Caco-2 (cell line): ENCODE measurements at regions not wholly inside any gene's neighbourhood (a gene's known extent, or its start where the extent isn't known, plus 50 kb on each side); places are given as distances from the start of the nearest gene placed in this dataset.

Experiments used
- BruUV-seq: library from RNA; stranded (reverse); fragments of 400-500 nt; replicated peaks from 2 replicates; lab custom pipeline; 2021; lab: Mats Ljungman, UMichigan
- CTCF ChIA-PET: fragments of 300-600 bp; sonication (Branson Sonifier 250); formaldehyde crosslinking; loops from one replicate; lab custom pipeline; 2022; ENCODE audit warnings: antibody characterized with exemption; lab: Charles Lee
- POLR2A ChIA-PET: fragments of 300-600 bp; sonication (Branson Sonifier 250); formaldehyde crosslinking; loops from one replicate; lab custom pipeline; 2022; ENCODE audit warnings: antibody characterized with exemption; lab: Charles Lee
- DNase-seq, 2 experiments: peaks; one replicate each; pipeline versions ENCODE4 v3.0.0 to v3.0.0-alpha.2; 2020 to 2022
- H3K27me3 ChIP-seq: replicated peaks from 2 replicates; pipeline ENCODE4 v1.6.0; 2011; ENCODE audit warnings: low read length; ENCODE audit not compliant: control insufficient read depth, insufficient read depth
- H3K36me3 ChIP-seq: 2 replicates; pipeline ENCODE4 v1.5.1; 2011; ENCODE audit warnings: low read length; ENCODE audit not compliant: control insufficient read depth, insufficient read depth
- H3K4me1 ChIP-seq: fragments of 250-450 bp; sonication (Bioruptor Pico); 2 replicates; pipeline ENCODE4 v1.5.1; 2020; ENCODE audit warnings: mild to moderate bottlenecking
- H3K4me3 ChIP-seq: 2 replicates; pipeline ENCODE4 v1.5.1; 2011; ENCODE audit warnings: low read depth, mild to moderate bottlenecking, control low read depth, low read length
- H3K9me3 ChIP-seq: fragments of 250-450 bp; sonication (Bioruptor Pico); 2 replicates; pipeline ENCODE4 v1.5.1; 2020; ENCODE audit warnings: mild to moderate bottlenecking, moderate library complexity
- H3K27ac Mint-ChIP-seq: one replicate; pipeline ENCODE4 v1.8.0; 2022; ENCODE audit warnings: mixed read lengths; ENCODE audit not compliant: unreplicated experiment
- H3K27me3 Mint-ChIP-seq: one replicate; pipeline ENCODE4 v1.8.0; 2022; ENCODE audit warnings: mixed read lengths; ENCODE audit not compliant: insufficient read depth, unreplicated experiment
- H3K36me3 Mint-ChIP-seq: one replicate; pipeline ENCODE4 v1.8.0; 2022; ENCODE audit warnings: mild to moderate bottlenecking, mixed read lengths; ENCODE audit not compliant: insufficient read depth, unreplicated experiment
- H3K4me1 Mint-ChIP-seq: one replicate; pipeline ENCODE4 v1.8.0; 2022; ENCODE audit warnings: low read depth, mixed read lengths; ENCODE audit not compliant: unreplicated experiment
- H3K4me3 Mint-ChIP-seq: one replicate; pipeline ENCODE4 v1.8.0; 2022; ENCODE audit warnings: mild to moderate bottlenecking, moderate library complexity, mixed read lengths; ENCODE audit not compliant: unreplicated experiment
- H3K9me3 Mint-ChIP-seq: one replicate; pipeline ENCODE4 v1.8.0; 2022; ENCODE audit warnings: mixed read lengths; ENCODE audit not compliant: unreplicated experiment
- intact Hi-C: fragments of 100-400 bp; cut with micrococcal nuclease; formaldehyde crosslinking; loops from one replicate; pipeline ENCODE4 v1.10.0; 2022; ENCODE audit not compliant: unreplicated experiment
- TF ChIP-seq, protein P1 (sequence below), 2 experiments: fragments of 200-600 bp in 1 of 2; IDR thresholded peaks; 1 replicate in 1 of 2; 2 replicates in 1 of 2; pipeline versions ENCODE4 v1.5.1 to v1.8.0; 2011 to 2022; ENCODE audit warnings: antibody characterized with exemption in 1 of 2, control low read depth in 1 of 2, inconsistent platforms in 1 of 2, low read depth in 1 of 2, low read length in 1 of 2, mild to moderate bottlenecking in 1 of 2, moderate library complexity in 1 of 2; ENCODE audit not compliant: insufficient read depth in 1 of 2, severe bottlenecking in 1 of 2, unreplicated experiment in 1 of 2

DNA sequence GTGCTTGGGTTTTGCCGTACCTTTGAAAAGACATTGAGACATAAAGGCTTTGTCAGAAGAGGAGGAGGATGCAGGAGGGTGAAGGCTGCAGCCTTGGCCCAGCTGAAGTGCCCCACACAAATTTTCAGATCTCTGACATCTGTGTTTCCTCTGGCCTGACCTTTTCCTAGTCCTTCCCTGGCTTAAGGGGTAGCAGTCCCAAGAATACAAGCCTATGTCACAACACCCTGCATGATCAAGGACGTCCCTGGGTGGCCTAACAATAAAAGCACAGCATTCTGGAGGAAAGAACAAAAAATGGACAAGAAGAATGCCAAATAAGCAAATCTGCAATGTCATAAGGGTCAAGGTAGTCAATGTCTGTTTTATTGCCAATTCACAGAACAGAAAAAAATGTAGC is 80.8 kb upstream of the FAM9C start:
- POLR2A ChIA-PET, result no interaction called here
- no peaks in the 10 kb centered on the region for H3K4me1 Mint-ChIP-seq
- intact Hi-C loops, result no loop called here

DNA sequence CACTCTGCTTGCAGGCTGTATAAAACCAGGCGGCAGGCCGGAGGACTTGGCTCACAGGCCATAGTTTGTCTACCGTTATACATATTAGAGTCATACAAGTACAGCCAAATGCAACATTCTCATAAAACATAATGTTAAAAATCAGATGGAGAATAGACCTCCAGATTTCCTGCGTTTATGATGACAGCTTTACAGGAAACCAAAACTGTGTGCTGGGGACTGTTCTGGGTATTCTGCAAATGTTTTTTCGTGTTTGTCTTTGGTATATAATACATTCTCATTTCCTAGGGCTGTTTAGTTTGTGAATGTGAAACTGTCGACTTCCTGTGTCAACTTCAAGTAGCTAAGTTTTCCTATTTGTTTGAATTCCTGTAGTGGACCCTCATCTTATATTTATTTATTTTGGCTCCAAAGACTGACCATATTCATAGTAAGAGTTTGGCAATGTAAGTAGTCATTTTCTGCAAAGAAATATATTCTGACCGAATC is 79.5 kb upstream of the FAM9C start:
- intact Hi-C loops, result loop anchor here (5.0 kb wide), 1 partner anchor 363 kb away; no protein-coding TSS in a partner anchor
- BruUV-seq, result no TSS peak
- no peaks in the 10 kb centered on the region for H3K4me1 Mint-ChIP-seq
- no peaks in the 10 kb centered on the region for H3K9me3 ChIP-seq
- TF ChIP-seq, protein P1, sequence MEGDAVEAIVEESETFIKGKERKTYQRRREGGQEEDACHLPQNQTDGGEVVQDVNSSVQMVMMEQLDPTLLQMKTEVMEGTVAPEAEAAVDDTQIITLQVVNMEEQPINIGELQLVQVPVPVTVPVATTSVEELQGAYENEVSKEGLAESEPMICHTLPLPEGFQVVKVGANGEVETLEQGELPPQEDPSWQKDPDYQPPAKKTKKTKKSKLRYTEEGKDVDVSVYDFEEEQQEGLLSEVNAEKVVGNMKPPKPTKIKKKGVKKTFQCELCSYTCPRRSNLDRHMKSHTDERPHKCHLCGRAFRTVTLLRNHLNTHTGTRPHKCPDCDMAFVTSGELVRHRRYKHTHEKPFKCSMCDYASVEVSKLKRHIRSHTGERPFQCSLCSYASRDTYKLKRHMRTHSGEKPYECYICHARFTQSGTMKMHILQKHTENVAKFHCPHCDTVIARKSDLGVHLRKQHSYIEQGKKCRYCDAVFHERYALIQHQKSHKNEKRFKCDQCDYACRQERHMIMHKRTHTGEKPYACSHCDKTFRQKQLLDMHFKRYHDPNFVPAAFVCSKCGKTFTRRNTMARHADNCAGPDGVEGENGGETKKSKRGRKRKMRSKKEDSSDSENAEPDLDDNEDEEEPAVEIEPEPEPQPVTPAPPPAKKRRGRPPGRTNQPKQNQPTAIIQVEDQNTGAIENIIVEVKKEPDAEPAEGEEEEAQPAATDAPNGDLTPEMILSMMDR (IDR thresholded peaks at IDR 0.05; ENCODE audit: insufficient read depth in 1 of 2, low read depth in 1 of 2, low read length in 1 of 2, severe bottlenecking in 1 of 2, unreplicated experiment in 1 of 2), result no peak
- H3K27ac Mint-ChIP-seq, result no peak overlapping the region
- no peak for DNase-seq
- no peak overlapping the region for H3K4me3 ChIP-seq
- POLR2A ChIA-PET, result no interaction called here
- no peaks in the 10 kb centered on the region for H3K36me3 ChIP-seq
- no peaks in the 10 kb centered on the region for H3K27me3 ChIP-seq
- CTCF ChIA-PET, result no interaction called here
- no peaks in the 10 kb centered on the region for H3K36me3 Mint-ChIP-seq
- H3K4me3 Mint-ChIP-seq, result no peak overlapping the region
- no peaks in the 10 kb centered on the region for H3K27me3 Mint-ChIP-seq
- H3K9me3 Mint-ChIP-seq, result no peaks in the 10 kb centered on the region
- H3K4me1 ChIP-seq, result no peaks in the 10 kb centered on the region

More for the DNA sequence above, 80.8 kb upstream of the FAM9C start:
- Histone ChIP-seq H3K4me1 (no peaks in the 10 kb centered on the region), H3K9me3 (no peaks in the 10 kb centered on the region), H3K27me3 (no peaks in the 10 kb centered on the region), H3K4me3 (no peak overlapping the region), H3K36me3 (no peaks in the 10 kb centered on the region)
- DNase-seq, result no peak
- Mint-ChIP-seq H3K4me3 (no peak overlapping the region), H3K27ac (no peak overlapping the region), H3K36me3 (no peaks in the 10 kb centered on the region), H3K27me3 (no peaks in the 10 kb centered on the region), H3K9me3 (no peaks in the 10 kb centered on the region)
- TF ChIP-seq, protein P1 (IDR thresholded peaks at IDR 0.05; ENCODE audit: insufficient read depth in 1 of 2, low read depth in 1 of 2, low read length in 1 of 2, severe bottlenecking in 1 of 2, unreplicated experiment in 1 of 2), result no peak
- CTCF ChIA-PET, result no interaction called here
- BruUV-seq, result no TSS peak

DNA sequence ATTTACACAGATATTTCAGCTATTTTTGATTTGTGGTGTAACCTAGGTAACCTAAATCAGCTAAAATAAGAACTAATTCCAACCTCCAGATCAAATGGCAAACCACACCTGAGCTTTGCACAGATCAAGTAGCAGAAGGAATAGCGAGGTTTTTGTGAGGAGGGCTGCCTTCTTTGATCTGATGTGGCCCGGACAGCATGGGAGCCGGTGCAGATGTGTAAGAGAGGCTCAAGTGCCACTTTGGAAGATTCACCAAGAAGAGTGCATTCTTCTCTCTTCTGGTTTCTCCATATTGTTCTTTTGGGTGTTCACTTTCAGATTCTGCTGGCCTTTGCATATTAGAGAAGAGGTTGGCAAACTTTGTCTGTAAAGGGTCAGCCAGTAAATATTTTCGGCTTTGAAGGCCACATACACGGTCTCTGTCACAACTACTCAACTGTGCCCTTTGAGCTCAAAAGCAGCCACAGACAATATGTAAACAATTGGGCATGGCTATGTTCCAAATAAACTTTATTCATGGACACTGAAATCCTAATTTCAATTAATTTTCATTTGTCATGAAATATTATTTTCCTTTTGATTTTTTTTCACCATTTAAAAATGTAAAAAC is 78.9 kb upstream of the FAM9C start:
- ChIA-PET CTCF (no interaction called here), POLR2A (no interaction called here)
- no peak for DNase-seq
- no TSS peak for BruUV-seq
- Mint-ChIP-seq H3K4me1 (no peaks in the 10 kb centered on the region), H3K27ac (no peak overlapping the region), H3K9me3 (no peaks in the 10 kb centered on the region), H3K4me3 (no peak overlapping the region), H3K27me3 (no peaks in the 10 kb centered on the region), H3K36me3 (no peaks in the 10 kb centered on the region)
- no peaks in the 10 kb centered on the region for H3K4me1 ChIP-seq
- H3K4me3 ChIP-seq, result no peak overlapping the region
- no peaks in the 10 kb centered on the region for H3K27me3 ChIP-seq
- H3K9me3 ChIP-seq, result no peaks in the 10 kb centered on the region
- intact Hi-C loops, result loop anchor here (5.0 kb wide), 1 partner anchor 364 kb away; no protein-coding TSS in a partner anchor
- TF ChIP-seq, protein P1 (IDR thresholded peaks at IDR 0.05; ENCODE audit: insufficient read depth in 1 of 2, low read depth in 1 of 2, low read length in 1 of 2, severe bottlenecking in 1 of 2, unreplicated experiment in 1 of 2), result no peak
- H3K36me3 ChIP-seq, result no peaks in the 10 kb centered on the region
